ENCODE measurements at regions not wholly inside any gene's neighbourhood (a gene's known extent, or its start where the extent isn't known, plus 50 kb on each side); places are given as distances from the start of the nearest gene placed in this dataset.
"Not testable (repeated sequence)": the region's sequence is repeated elsewhere in the genome, so short reads cannot be mapped to it uniquely, and the experiment has no call there.

GRCh38 chr1:182221990-182222389, 160.5 kb upstream of the ZNF648 start:
- WGBS = 69% methylated on average over 2 of the region's 2 CpGs
- H3K36me3 ChIP-seq (ENCODE audit: insufficient read depth); H3K27ac ChIP-seq (ENCODE audit: low read depth); H3K4me3 ChIP-seq (ENCODE audit: low read depth, low read length); H3K4me1 ChIP-seq (ENCODE audit: insufficient read depth); DNase-seq (ENCODE audit: extremely low spot score): not testable (repeated sequence)

GRCh38 chr1:182221367-182221766, 159.9 kb upstream of the ZNF648 start:
- not testable (repeated sequence) for H3K36me3 ChIP-seq (ENCODE audit: insufficient read depth); H3K4me3 ChIP-seq (ENCODE audit: low read depth, low read length); DNase-seq (ENCODE audit: extremely low spot score); H3K4me1 ChIP-seq (ENCODE audit: insufficient read depth); H3K27ac ChIP-seq (ENCODE audit: low read depth)
- WGBS = 89% methylated on average over 1 of the region's 1 CpG

- Histone ChIP-seq H3K36me3 (ENCODE audit: insufficient read depth) (no peaks in the 10 kb centered on the region), H3K27ac (ENCODE audit: low read depth) (no peak overlapping the region), H3K4me1 (ENCODE audit: insufficient read depth) (no peaks in the 10 kb centered on the region), H3K4me3 (ENCODE audit: low read depth, low read length) (no peak overlapping the region)
- 93% methylated on average over 2 of the region's 2 CpGs for WGBS
- DNase-seq (ENCODE audit: extremely low spot score) = no peak
Measured at GRCh38 chr1:182217967-182218366, 156.5 kb upstream of the ZNF648 start.

DNA sequence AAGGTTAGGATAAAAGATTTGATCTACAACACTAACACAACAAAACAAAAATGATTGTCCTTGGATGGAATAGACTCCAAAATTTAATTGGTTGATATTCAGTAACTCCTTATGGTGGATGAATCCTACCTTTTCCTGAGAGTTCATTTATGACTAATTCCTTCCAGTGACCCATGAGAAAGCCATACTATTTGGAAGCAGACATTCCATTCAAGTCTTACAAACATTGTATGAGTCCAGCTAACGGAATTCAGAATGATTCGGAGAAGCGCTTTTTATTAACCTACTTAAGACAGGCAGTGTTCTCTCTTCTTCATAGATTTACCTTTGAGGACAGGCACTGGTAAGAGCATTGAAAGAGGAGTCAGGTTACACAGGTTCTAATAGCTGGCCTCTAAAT, 155.6 kb upstream of the ZNF648 start:
- no peak for DNase-seq (ENCODE audit: extremely low spot score)
- 92% methylated on average over 3 of the region's 3 CpGs for WGBS
- Histone ChIP-seq H3K27ac (ENCODE audit: low read depth) (no peak overlapping the region), H3K4me3 (ENCODE audit: low read depth, low read length) (no peak overlapping the region), H3K4me1 (ENCODE audit: insufficient read depth) (no peaks in the 10 kb centered on the region), H3K36me3 (ENCODE audit: insufficient read depth) (no peaks in the 10 kb centered on the region)

DNA sequence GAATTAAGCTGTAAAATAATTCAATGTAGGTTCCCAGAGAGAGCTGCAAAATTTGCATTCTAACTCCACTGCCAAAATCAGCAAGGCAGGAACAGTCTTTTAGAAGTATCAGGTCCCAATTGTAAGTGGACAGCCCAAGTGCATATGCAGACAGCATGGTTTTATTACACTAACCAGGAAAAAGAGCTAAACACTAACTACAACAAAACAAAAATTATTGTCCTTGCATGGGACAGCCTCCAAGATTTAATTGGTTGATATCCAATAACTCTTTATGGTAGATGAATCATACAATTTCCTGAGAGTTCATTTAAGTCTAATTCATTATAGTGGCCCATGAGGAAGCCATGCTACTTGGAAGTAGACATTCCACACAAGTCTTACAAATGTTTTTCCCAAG, 154.3 kb upstream of the ZNF648 start:
- no peak overlapping the region for H3K27ac ChIP-seq (ENCODE audit: low read depth)
- no peak overlapping the region for H3K4me3 ChIP-seq (ENCODE audit: low read depth, low read length)
- no peak for DNase-seq (ENCODE audit: extremely low spot score)
- no peaks in the 10 kb centered on the region for H3K4me1 ChIP-seq (ENCODE audit: insufficient read depth)
- no peaks in the 10 kb centered on the region for H3K36me3 ChIP-seq (ENCODE audit: insufficient read depth)

DNA sequence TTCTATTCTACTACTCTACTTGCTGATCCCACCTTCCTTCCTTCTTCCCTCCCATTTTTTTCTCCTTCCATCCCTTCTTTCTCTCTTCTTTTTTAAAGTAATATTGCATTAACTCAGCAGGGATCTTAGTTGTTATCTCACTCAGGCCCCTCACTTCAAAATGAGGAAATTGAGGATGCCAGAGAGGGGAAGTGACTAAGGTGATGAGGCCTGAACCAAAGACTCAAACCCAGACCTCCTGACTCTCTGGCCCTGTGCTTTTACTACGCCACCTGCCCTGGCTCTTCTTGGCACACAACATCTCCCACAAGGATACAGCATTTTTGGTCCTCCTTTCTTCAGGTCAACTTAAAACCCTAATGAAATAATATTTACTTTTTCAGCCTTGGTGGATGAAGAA, 151.7 kb upstream of the ZNF648 start:
- 88% methylated on average over 1 of the region's 1 CpG for WGBS
- no peak overlapping the region for H3K4me3 ChIP-seq (ENCODE audit: low read depth, low read length)
- no peak for DNase-seq (ENCODE audit: extremely low spot score)
- H3K4me1 ChIP-seq (ENCODE audit: insufficient read depth) = no peaks in the 10 kb centered on the region
- H3K27ac ChIP-seq (ENCODE audit: low read depth) = no peak overlapping the region
- H3K36me3 ChIP-seq (ENCODE audit: insufficient read depth) = no peaks in the 10 kb centered on the region

- no peak for DNase-seq (ENCODE audit: extremely low spot score)
- no peak overlapping the region for H3K4me3 ChIP-seq (ENCODE audit: low read depth, low read length)
- H3K27ac ChIP-seq (ENCODE audit: low read depth) = no peak overlapping the region
- H3K4me1 ChIP-seq (ENCODE audit: insufficient read depth) = no peaks in the 10 kb centered on the region
- no peaks in the 10 kb centered on the region for H3K36me3 ChIP-seq (ENCODE audit: insufficient read depth)
Measured at GRCh38 chr1:182211386-182211785, 149.9 kb upstream of the ZNF648 start.

DNA sequence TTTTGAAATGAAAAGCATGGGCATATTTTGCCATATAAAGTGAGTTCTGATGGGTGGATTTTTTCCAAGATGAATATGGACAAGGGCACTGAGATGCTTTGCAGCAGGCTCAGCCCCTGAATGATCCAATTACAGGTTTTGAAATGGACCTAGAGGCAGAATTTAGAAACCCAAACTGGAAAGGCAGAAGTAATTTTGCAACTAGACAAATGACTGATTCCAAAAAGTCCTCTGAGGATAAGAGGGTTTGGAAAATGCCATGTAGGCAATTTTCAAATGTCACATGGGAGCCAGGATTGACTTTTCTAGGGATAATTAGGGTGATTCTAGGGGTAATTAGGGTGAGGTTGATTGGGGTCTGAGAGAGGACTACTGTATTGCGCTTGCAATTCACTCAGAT, 148.9 kb upstream of the ZNF648 start:
- no peak for DNase-seq (ENCODE audit: extremely low spot score)
- no peaks in the 10 kb centered on the region for H3K36me3 ChIP-seq (ENCODE audit: insufficient read depth)
- H3K4me3 ChIP-seq (ENCODE audit: low read depth, low read length) = no peak overlapping the region
- H3K27ac ChIP-seq (ENCODE audit: low read depth) = no peak overlapping the region
- WGBS = 95% methylated on average over 1 of the region's 1 CpG
- no peaks in the 10 kb centered on the region for H3K4me1 ChIP-seq (ENCODE audit: insufficient read depth)

- WGBS = 71% methylated on average over 4 of the region's 4 CpGs
- H3K4me3 ChIP-seq (ENCODE audit: low read depth, low read length) = no peak overlapping the region
Measured at GRCh38 chr1:182207300-182207699, 145.8 kb upstream of the ZNF648 start.

GRCh38 chr1:182206626-182207239, 145.2 kb upstream of the ZNF648 start:
- no peaks in the 10 kb centered on the region for H3K4me1 ChIP-seq (ENCODE audit: insufficient read depth)

More at GRCh38 chr1:182207300-182207699, 145.8 kb upstream of the ZNF648 start:
- Histone ChIP-seq H3K4me1 (ENCODE audit: insufficient read depth) (no peaks in the 10 kb centered on the region), H3K36me3 (ENCODE audit: insufficient read depth) (no peaks in the 10 kb centered on the region), H3K27ac (ENCODE audit: low read depth) (peak overlapping the region; percentile 53)
- no peak for DNase-seq (ENCODE audit: extremely low spot score)

GRCh38 chr1:182205351-182206022, 144.0 kb upstream of the ZNF648 start:
- H3K4me3 ChIP-seq (ENCODE audit: low read depth, low read length) = no peak overlapping the region
- H3K36me3 ChIP-seq (ENCODE audit: insufficient read depth) = no peaks in the 10 kb centered on the region
- H3K27ac ChIP-seq (ENCODE audit: low read depth) = no peak overlapping the region
- DNase-seq (ENCODE audit: extremely low spot score) = no peak
- no peaks in the 10 kb centered on the region for H3K4me1 ChIP-seq (ENCODE audit: insufficient read depth)

More at GRCh38 chr1:182206626-182207239, 145.2 kb upstream of the ZNF648 start:
- DNase-seq (ENCODE audit: extremely low spot score) = no peak
- H3K36me3 ChIP-seq (ENCODE audit: insufficient read depth) = no peaks in the 10 kb centered on the region
- 30% methylated on average over 4 of the region's 4 CpGs for WGBS
- H3K4me3 ChIP-seq (ENCODE audit: low read depth, low read length) = no peak overlapping the region
- H3K27ac ChIP-seq (ENCODE audit: low read depth) = peak overlapping the region; percentile 53

DNA sequence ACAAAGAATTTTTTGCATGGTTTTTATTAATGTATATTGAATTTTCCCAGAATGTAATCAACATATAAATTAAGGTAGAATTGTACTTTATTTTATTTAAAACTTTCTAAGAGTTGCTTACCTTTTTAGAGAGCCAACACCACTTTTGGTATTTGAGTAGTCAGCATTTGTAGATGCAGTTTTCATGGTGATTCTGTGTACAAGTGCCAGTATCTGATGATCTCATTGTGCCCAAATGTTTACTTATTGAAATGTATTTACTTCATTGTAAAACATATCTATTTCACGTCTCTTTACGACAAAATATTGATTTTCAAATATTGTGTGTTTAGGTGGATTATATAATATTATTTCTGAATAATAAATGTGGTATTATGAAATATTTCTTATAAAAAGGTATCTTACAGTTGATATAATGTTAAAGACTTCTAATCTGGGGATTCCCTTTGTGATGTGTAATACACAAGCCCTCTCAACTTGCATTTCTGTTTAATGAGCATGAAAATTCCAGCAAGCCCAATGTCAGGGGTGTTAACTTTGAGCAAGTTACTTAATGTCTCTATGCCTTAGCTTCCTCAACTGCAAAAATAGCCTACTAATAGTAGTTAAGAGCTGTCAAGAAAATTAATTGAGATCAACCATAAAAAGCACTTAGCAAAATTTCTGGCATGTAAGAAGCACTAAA, 141.8 kb upstream of the ZNF648 start:
- no peaks in the 10 kb centered on the region for H3K36me3 ChIP-seq (ENCODE audit: insufficient read depth)
- no peak for DNase-seq (ENCODE audit: extremely low spot score)
- H3K4me1 ChIP-seq (ENCODE audit: insufficient read depth) = no peaks in the 10 kb centered on the region
- 91% methylated on average over 2 of the region's 2 CpGs for WGBS
- no peak overlapping the region for H3K27ac ChIP-seq (ENCODE audit: low read depth)
- no peak overlapping the region for H3K4me3 ChIP-seq (ENCODE audit: low read depth, low read length)

- not testable (repeated sequence) for DNase-seq (ENCODE audit: extremely low spot score); H3K4me1 ChIP-seq (ENCODE audit: insufficient read depth); H3K36me3 ChIP-seq (ENCODE audit: insufficient read depth); H3K27ac ChIP-seq (ENCODE audit: low read depth); H3K4me3 ChIP-seq (ENCODE audit: low read depth, low read length)
- WGBS = 76% methylated on average over 7 of the region's 7 CpGs
Measured at GRCh38 chr1:182201490-182201889, 140.0 kb upstream of the ZNF648 start.

All from urinary bladder (tissue), 3 donors.